Hippocampal formation (tissue), 2 donors: ENCODE measurements at regions not wholly inside any gene's neighbourhood (a gene's known extent, or its start where the extent isn't known, plus 50 kb on each side); places are given as distances from the start of the nearest gene placed in this dataset.

ENCODE experiments used
- DNase-seq, 2 donors: peaks; one replicate each; lab custom pipeline; 2025; lab: John Stamatoyannopoulos, UW

DNA sequence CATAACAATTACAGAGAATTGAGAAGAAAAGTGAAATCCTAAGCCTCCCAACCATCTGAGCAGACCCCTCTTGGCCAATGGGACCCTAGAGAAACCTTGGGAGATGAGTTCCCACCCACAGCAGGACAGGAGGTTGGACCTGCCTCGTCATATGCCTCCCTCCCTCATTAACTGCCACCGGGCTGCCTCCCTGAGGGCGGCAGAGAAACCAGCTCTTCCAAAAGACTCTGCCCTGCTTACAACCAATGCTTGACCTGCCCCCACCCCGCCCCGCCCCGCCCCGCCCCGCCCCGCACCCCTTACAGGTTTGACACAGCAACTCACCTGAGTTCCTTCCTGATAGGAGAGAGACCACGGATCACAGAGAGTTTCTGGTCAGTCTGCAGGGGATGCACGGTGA lies 86.1 kb downstream of the ADRA2C start:
- no peak for DNase-seq

DNA sequence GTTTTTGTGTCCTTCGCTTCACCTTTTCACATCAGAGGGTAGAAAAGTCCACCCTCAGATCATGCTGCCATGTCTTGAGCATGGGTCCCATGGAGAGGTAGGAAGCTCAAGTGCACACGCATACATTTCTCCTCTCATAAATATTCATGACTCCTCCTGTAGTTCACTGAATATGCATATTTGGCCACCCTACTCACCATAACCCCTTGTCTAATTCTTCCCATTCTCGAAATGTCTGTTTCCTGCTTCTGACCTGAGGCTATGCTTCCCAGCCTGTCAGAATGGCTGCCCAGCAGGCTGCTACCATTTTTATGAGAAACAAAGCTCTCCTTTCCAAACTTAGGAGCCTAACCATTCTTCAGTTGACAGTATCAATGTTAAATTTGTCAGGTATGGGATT lies 86.5 kb downstream of the ADRA2C start:
- no peak for DNase-seq

GRCh38 chr4:3853388-3854035 lies 87.3 kb downstream of the ADRA2C start:
- no peak for DNase-seq

- no peak for DNase-seq
Measured at GRCh38 chr4:3854661-3855060, 88.5 kb downstream of the ADRA2C start.

- no peak for DNase-seq
Measured at GRCh38 chr4:3855646-3856045, 89.5 kb downstream of the ADRA2C start.

- DNase-seq = no peak
Measured at GRCh38 chr4:3856604-3857204, 90.5 kb downstream of the ADRA2C start.

DNA sequence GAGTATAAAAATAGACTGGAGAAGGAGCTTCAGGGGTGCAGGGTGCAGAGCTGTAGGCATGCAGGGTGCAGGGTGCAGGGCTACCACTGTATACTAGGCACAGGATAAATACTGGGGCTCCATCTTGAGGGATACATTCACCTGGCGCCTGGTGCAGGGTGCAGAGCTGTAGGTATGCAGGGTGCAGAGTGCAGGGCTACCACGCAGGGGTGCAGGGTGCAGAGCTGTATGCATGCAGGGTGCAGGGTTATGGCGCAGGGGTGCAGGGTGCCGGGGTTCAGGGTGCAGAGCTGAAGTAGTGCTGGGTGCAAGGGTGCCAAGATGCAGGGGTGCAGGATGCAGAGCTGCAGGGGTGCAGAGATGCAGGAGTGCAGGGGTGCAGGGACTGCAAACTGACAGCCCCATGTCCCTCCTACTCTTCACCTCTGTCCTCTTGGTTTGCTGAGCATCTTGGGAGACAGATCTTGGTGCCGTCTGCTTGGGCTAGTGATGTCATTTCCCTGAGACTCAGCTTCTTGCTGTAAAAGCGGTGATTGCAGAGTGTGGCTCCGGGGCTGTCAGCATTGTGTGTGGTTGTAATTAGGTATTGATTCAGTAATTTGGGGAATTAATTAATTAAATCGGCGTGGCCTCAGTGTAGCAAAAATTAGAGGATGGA lies 91.2 kb downstream of the ADRA2C start:
- no peak for DNase-seq

- no peak for DNase-seq
Measured at GRCh38 chr4:3858046-3858730, 92.0 kb downstream of the ADRA2C start.

GRCh38 chr4:3858765-3859388 lies 92.7 kb downstream of the ADRA2C start:
- no peak for DNase-seq

GRCh38 chr4:3859571-3859970 lies 93.4 kb downstream of the ADRA2C start:
- no peak for DNase-seq

DNA sequence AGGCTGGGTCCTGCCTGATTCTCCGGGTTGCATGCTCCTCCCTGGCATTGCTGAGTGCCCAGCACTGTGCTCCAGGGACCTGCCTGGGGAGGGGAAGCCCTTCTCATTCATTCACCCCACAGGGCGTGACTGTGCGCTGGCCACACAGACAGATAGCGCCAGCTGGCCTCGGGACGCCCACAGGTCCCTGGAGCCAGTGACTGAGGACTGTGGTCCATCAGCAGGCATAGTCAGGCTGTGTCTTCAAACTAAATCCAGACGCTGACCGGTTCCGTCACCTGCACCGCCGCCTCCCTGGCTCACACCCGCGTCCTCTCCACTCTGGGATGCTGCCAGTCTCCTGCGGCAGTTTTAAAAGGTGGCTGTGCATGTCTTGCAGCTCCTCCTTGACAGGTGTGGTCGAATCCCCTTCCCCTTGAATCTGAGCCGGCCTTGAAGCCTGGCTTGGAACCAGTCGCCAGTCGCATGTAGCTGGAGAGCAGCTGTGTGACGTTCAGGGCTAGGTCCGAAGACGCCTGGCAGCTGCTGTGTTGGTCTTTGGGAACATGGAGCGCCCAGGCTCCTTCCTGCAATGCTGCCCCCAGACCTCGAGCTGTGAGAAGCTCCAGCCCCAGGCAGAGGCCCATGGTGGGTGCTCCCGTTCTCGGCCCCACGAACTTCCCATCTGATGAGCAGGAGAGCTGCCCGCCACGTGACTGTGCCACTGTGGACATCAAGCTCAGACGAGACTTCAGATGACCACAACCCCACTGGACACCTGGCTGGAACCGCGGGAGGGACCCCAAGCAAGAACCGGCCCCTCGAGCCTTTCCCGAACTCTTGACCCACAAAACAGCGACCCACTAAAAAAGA lies 94.1 kb downstream of the ADRA2C start:
- no peak for DNase-seq

- DNase-seq = no peak
Measured at GRCh38 chr4:3860913-3861636, 94.9 kb downstream of the ADRA2C start.

DNA sequence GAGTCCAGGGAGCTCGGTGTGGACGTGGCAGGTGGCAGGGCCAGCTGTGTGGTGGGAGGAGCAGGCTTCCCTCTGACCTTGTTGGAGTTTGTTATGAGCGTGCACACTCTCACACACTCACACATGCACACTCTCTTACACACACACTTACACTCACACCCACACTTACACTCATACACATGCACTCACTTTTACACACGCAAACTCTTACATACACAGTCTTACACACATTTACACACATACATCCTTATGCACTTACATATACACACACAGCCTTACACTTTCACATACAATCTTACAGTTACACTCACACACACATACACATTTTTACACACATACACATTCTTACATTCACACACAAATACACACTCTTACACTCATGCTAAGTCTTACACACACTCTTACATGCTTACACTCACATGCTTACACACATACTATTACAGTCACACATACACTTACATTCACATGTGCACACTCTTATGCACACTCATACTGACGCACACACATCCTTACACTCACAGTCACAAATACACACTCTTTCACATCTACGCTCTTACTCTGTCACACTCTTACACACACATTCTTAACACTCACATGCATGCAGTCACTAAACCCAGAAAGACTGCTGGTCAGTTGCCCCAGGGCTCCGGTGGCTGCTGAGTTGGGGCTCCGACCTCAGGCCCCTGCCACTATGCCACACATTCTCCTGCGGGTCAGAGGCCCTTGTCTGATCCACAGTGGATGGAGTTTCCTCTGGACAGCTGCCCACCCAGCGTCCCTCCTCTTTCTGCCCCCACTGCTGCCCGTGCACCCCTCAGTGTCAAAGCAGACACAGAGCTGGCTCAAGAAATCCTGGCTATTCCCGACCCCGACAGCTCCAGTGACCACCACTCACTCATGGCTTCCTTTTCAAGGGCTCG lies 95.8 kb downstream of the ADRA2C start:
- no peak for DNase-seq

- DNase-seq = no peak
Measured at GRCh38 chr4:3862640-3863420, 96.6 kb downstream of the ADRA2C start.

GRCh38 chr4:3863841-3864741 lies 97.9 kb downstream of the ADRA2C start:
- DNase-seq = no peak

- DNase-seq = no peak
Measured at GRCh38 chr4:3864742-3865721, 98.8 kb downstream of the ADRA2C start.
